Endothelial cell of umbilical vein (primary cell): ENCODE measurements at regions not wholly inside any gene's neighbourhood (a gene's known extent, or its start where the extent isn't known, plus 50 kb on each side); places are given as distances from the start of the nearest gene placed in this dataset.

Experiments used
- BruUV-seq: library from RNA; stranded (reverse); fragments of 400-500 nt; replicated peaks from 2 replicates; lab custom pipeline; 2021; lab: Mats Ljungman, UMichigan
- CTCF ChIA-PET: fragments of 300-600, 350-600 bp; sonication (Branson Sonifier 250); formaldehyde crosslinking; loops from one replicate; lab custom pipeline; 2021; ENCODE audit warnings: antibody characterized with exemption, inconsistent platforms; lab: Charles Lee
- POLR2A ChIA-PET: fragments of 300-600, 350-600 bp; sonication (Branson Sonifier 250); formaldehyde crosslinking; loops from one replicate; lab custom pipeline; 2021; ENCODE audit warnings: antibody characterized with exemption, inconsistent platforms; lab: Charles Lee
- DNase-seq: peaks from one replicate; pipeline ENCODE4 v3.0.0-alpha.2; 2011; ENCODE audit warnings: low read depth, low spot score
- FAIRE-seq: peaks from 2 replicates; lab custom pipeline; 2011; peaks lifted over from hg19 to GRCh38; lab: Jason Lieb, UNC
- H2AFZ ChIP-seq: 2 replicates; pipeline ENCODE4 v1.6.0; 2012; ENCODE audit warnings: low read depth, low read length, control low read depth, inconsistent platforms
- H3K27ac ChIP-seq: 2 replicates; pipeline ENCODE4 v1.5.1; 2011; ENCODE audit warnings: low read depth, mild to moderate bottlenecking, control low read depth, low read length, moderate library complexity; ENCODE audit not compliant: insufficient read depth
- H3K27me3 ChIP-seq, 2 experiments: 2 replicates each; pipeline versions ENCODE4 v1.6.0 to v1.6.1; 2011; ENCODE audit warnings: low read length in 2 of 2, mixed read lengths in 1 of 2; ENCODE audit not compliant: control insufficient read depth in 2 of 2, insufficient read depth in 2 of 2
- H3K36me3 ChIP-seq, 2 experiments: 2 replicates in 1 of 2; 3 replicates in 1 of 2; pipeline ENCODE4 v1.5.1; 2011; ENCODE audit warnings: low read length in 2 of 2, mild to moderate bottlenecking in 1 of 2, moderate library complexity in 1 of 2; ENCODE audit not compliant: control insufficient read depth in 2 of 2, insufficient read depth in 2 of 2; ENCODE audit errors: extremely low read depth in 1 of 2
- H3K4me1 ChIP-seq: 3 replicates; pipeline ENCODE4 v1.5.1; 2011; ENCODE audit warnings: mild to moderate bottlenecking, low read length; ENCODE audit not compliant: control insufficient read depth, insufficient read depth; ENCODE audit errors: extremely low read depth
- H3K4me2 ChIP-seq: 2 replicates; pipeline ENCODE4 v1.6.1; 2011; ENCODE audit warnings: low read length, control low read depth, mixed read lengths; ENCODE audit not compliant: insufficient read depth
- H3K4me3 ChIP-seq, 3 experiments: fragments of 200-600 bp in 1 of 3; sonication (generic), shearing (Covaris generic) in 1 of 3; replicated peaks in 1 of 3; 2 replicates each; pipeline ENCODE4 v1.5.1; 2011 to 2016; ENCODE audit warnings: control low read depth in 3 of 3, low read length in 3 of 3, mild to moderate bottlenecking in 2 of 3, inconsistent platforms in 1 of 3, low read depth in 1 of 3, moderate library complexity in 1 of 3; ENCODE audit not compliant: insufficient read depth in 1 of 3
- H3K79me2 ChIP-seq: 2 replicates; pipeline ENCODE4 v1.6.0; 2012; ENCODE audit warnings: low read length, inconsistent platforms; ENCODE audit not compliant: control insufficient read depth, insufficient read depth
- H3K9ac ChIP-seq: replicated peaks from 2 replicates; pipeline ENCODE3; 2011; ENCODE audit warnings: low read length, control low read depth; ENCODE audit not compliant: insufficient read depth; ENCODE audit errors: extremely low read depth
- H3K9me1 ChIP-seq: replicated peaks from 3 replicates; pipeline ENCODE4 v1.6.0; 2011; ENCODE audit warnings: mild to moderate bottlenecking, low read length; ENCODE audit not compliant: control insufficient read depth, insufficient read depth; ENCODE audit errors: extremely low read depth
- H3K9me3 ChIP-seq: replicated peaks from 2 replicates; pipeline ENCODE4 v1.5.1; 2012; ENCODE audit warnings: low read length, inconsistent platforms; ENCODE audit not compliant: control insufficient read depth, insufficient read depth
- H4K20me1 ChIP-seq: replicated peaks from 2 replicates; pipeline ENCODE3; 2011; ENCODE audit warnings: mild to moderate bottlenecking, low read length; ENCODE audit not compliant: control insufficient read depth, insufficient read depth; ENCODE audit errors: extremely low read depth
- EZH2 ChIP-seq: IDR thresholded peaks from 2 replicates; pipeline ENCODE4 v1.6.1; 2012; ENCODE audit warnings: borderline replicate concordance, low read depth, mild to moderate bottlenecking, moderate library complexity, low read length, inconsistent platforms; ENCODE audit not compliant: severe bottlenecking
- FOS ChIP-seq: IDR thresholded peaks from 2 replicates; pipeline ENCODE4 v1.6.1; 2011; ENCODE audit warnings: mild to moderate bottlenecking, low read length, moderate library complexity, borderline replicate concordance; ENCODE audit not compliant: insufficient read depth
- GATA2 ChIP-seq: IDR thresholded peaks from 2 replicates; pipeline ENCODE4 v1.7.0; 2011; ENCODE audit warnings: low read depth, mild to moderate bottlenecking, moderate library complexity, mixed read lengths, low read length; ENCODE audit not compliant: insufficient read length, insufficient read depth
- JUN ChIP-seq: IDR thresholded peaks from 2 replicates; pipeline ENCODE4 v1.6.1; 2011; ENCODE audit warnings: borderline replicate concordance, low read depth; ENCODE audit not compliant: insufficient read length, insufficient read depth
- MYC ChIP-seq: IDR thresholded peaks from one replicate; pipeline ENCODE4 v1.6.1; 2011; ENCODE audit warnings: mild to moderate bottlenecking, low read depth, low read length
- POLR2A ChIP-seq: IDR thresholded peaks from 2 replicates; pipeline ENCODE4 v1.6.1; 2012; ENCODE audit warnings: low read depth, mild to moderate bottlenecking, control low read depth, low read length
- POLR2AphosphoS5 ChIP-seq: IDR thresholded peaks from 2 replicates; pipeline ENCODE4 v1.6.1; 2012; ENCODE audit warnings: low read depth, mild to moderate bottlenecking, control low read depth, low read length, moderate library complexity; ENCODE audit not compliant: insufficient read depth
- dilution Hi-C: fragments of 300-500 bp; cut with MboI; formaldehyde crosslinking; loops from one replicate; pipeline ENCODE4 v1.15.0; 2019; ENCODE audit warnings: low sequenced_read_pairs; ENCODE audit not compliant: extremely low pct_ligation_motif_present
- intact Hi-C: fragments of 100-400 bp; cut with micrococcal nuclease; formaldehyde crosslinking; loops from one replicate; pipeline ENCODE4 v1.10.0; 2022
- TF ChIP-seq, protein P1 (sequence below), 2 donors: IDR thresholded peaks; 1 replicate in 1 of 2; 2 replicates in 1 of 2; pipeline ENCODE4 v1.5.1; 2011; ENCODE audit warnings: low read length in 2 of 2, mild to moderate bottlenecking in 2 of 2, moderate library complexity in 2 of 2, control low read depth in 1 of 2, inconsistent platforms in 1 of 2, low read depth in 1 of 2; ENCODE audit not compliant: insufficient read depth in 1 of 2; ENCODE audit errors: extremely low read depth in 1 of 2
- TF ChIP-seq, protein P2 (sequence below): IDR thresholded peaks from 2 replicates; pipeline ENCODE4 v1.6.1; 2011; ENCODE audit not compliant: insufficient read depth, insufficient read length

DNA sequence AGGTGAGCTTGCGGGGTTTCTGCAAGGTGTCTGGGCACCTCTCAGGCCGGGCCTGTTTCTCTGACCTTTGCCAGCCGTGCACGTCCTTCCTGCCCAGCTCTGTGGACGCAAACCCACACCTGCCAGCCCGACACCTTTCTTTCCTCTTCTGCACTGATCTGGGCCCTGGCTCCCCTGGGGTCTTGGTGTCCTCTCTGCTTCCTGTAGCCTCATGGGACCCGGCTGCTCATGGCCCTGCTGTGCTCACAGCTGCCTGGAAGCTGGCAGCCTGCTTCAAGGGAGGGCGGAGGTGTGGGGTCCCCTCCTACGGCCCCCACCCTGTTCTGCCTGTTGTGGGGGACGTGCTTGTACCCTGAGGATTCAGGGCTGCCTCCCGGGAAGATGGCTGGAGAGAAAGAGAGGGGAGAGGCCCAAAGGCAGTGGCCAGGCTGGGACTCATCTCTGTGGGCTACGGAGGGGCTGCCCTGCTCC is 342.4 kb downstream of the SEC14L1 start:
- Histone ChIP-seq H3K36me3 (peaks cover 0 to 12% of the 10 kb centered on the region in 2 experiments), H3K4me2 (no peak overlapping the region), H3K27ac (no peak overlapping the region), H3K9ac (no peak overlapping the region), H4K20me1 (no peaks in the 10 kb centered on the region), H3K9me3 (no peaks in the 10 kb centered on the region), H3K79me2 (peaks cover 7% of the 10 kb centered on the region), H3K27me3 (no peaks in the 10 kb centered on the region), H3K9me1 (no peaks in the 10 kb centered on the region), H3K4me3 (no peak overlapping the region), H2AFZ (no peak overlapping the region), H3K4me1 (no peaks in the 10 kb centered on the region)
- BruUV-seq = no TSS peak
- no peak for FAIRE-seq
- TF ChIP-seq POLR2A (no peak), FOS (no peak), POLR2AphosphoS5 (no peak), EZH2 (no peak), GATA2 (no peak), MYC (no peak), JUN (no peak)
- TF ChIP-seq, protein P1, sequence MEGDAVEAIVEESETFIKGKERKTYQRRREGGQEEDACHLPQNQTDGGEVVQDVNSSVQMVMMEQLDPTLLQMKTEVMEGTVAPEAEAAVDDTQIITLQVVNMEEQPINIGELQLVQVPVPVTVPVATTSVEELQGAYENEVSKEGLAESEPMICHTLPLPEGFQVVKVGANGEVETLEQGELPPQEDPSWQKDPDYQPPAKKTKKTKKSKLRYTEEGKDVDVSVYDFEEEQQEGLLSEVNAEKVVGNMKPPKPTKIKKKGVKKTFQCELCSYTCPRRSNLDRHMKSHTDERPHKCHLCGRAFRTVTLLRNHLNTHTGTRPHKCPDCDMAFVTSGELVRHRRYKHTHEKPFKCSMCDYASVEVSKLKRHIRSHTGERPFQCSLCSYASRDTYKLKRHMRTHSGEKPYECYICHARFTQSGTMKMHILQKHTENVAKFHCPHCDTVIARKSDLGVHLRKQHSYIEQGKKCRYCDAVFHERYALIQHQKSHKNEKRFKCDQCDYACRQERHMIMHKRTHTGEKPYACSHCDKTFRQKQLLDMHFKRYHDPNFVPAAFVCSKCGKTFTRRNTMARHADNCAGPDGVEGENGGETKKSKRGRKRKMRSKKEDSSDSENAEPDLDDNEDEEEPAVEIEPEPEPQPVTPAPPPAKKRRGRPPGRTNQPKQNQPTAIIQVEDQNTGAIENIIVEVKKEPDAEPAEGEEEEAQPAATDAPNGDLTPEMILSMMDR (IDR thresholded peaks at IDR 0.05; ENCODE audit: extremely low read depth in 1 of 2, insufficient read depth in 1 of 2, low read depth in 1 of 2, low read length in 2 of 2) = no peak
- TF ChIP-seq, protein P2, sequence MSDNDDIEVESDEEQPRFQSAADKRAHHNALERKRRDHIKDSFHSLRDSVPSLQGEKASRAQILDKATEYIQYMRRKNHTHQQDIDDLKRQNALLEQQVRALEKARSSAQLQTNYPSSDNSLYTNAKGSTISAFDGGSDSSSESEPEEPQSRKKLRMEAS = no peak
- CTCF ChIA-PET = interaction anchor here (1.2 kb wide), 1 partner anchor 83 kb away, joined by 3 read pairs; no protein-coding TSS in a partner anchor
- intact Hi-C loops = no loop called here
- DNase-seq = no peak
- POLR2A ChIA-PET = no interaction called here
- dilution Hi-C loops = no loop called here
